Osteocyte (in vitro differentiated cells): ENCODE measurements at regions not wholly inside any gene's neighbourhood (a gene's known extent, or its start where the extent isn't known, plus 50 kb on each side); places are given as distances from the start of the nearest gene placed in this dataset.

Source experiments
- DNase-seq: peaks from one replicate; pipeline ENCODE4 v3.0.0; 2021; ENCODE audit warnings: mixed read lengths; ENCODE audit not compliant: unreplicated experiment; ENCODE audit errors: extremely low spot score
- H3K27ac Mint-ChIP-seq: one replicate; pipeline ENCODE4 v1.8.0; 2021; ENCODE audit warnings: mild to moderate bottlenecking, mixed read lengths; ENCODE audit not compliant: unreplicated experiment
- H3K27me3 Mint-ChIP-seq: one replicate; pipeline ENCODE4 v1.8.0; 2021; ENCODE audit warnings: mixed read lengths; ENCODE audit not compliant: unreplicated experiment
- H3K36me3 Mint-ChIP-seq: one replicate; pipeline ENCODE4 v1.8.0; 2021; ENCODE audit warnings: mixed read lengths; ENCODE audit not compliant: unreplicated experiment
- H3K4me1 Mint-ChIP-seq: one replicate; pipeline ENCODE4 v1.8.0; 2021; ENCODE audit warnings: mixed read lengths; ENCODE audit not compliant: unreplicated experiment
- H3K4me3 Mint-ChIP-seq: one replicate; pipeline ENCODE4 v1.8.0; 2021; ENCODE audit warnings: mild to moderate bottlenecking, moderate library complexity, mixed read lengths; ENCODE audit not compliant: unreplicated experiment
- H3K9me3 Mint-ChIP-seq: one replicate; pipeline ENCODE4 v1.8.0; 2021; ENCODE audit warnings: mixed read lengths; ENCODE audit not compliant: unreplicated experiment
- CTCF ChIP-seq: fragments of 200-600 bp; sonication (generic); IDR thresholded peaks from 2 replicates; pipeline ENCODE4 v1.5.0; 2021; ENCODE audit warnings: antibody characterized with exemption, mild to moderate bottlenecking, moderate library complexity

DNA sequence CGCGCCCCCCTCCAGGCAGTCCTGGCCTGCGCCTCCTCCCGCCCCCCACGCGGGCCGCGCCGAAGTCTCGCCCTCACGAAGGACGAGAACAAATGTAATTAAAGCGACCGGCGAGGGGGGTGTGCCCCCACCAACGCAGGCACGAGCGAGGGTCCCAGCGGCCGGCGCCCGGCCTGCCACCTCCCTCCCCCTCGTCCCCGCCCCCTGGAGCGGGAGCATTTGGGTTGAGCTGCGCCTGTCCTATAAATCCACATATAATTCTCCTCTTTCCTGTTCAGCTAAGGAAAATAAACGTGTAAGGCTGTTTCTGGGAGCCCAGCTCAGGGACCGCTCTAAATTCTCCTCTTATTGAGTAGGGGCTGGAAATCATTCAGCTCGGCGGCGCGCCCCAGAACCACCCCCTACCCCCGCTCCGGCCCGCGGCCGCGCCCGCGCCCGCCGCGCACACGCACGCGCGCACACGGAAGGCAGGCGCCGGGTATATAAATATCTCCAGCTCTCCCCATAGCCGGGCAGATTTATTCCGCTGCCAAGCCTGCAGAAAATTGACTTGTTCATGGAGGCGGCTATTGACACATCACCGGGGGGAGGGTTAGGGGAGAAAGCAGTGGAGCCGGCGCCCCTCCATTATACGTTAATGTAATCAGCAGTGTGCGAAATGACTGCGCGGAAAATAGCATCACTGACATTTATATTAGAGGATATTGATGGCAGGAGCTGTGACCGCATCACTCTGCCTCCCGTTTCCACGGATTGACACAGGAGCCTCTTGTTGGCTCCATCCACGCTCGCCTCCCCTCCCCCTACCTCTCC is 61.6 kb upstream of the BTRC start:
- H3K36me3 Mint-ChIP-seq, result no peaks in the 10 kb centered on the region
- no peak overlapping the region for H3K27ac Mint-ChIP-seq
- TF ChIP-seq CTCF, result no peak
- H3K4me1 Mint-ChIP-seq, result peaks cover 2% of the 10 kb centered on the region
- H3K9me3 Mint-ChIP-seq, result no peaks in the 10 kb centered on the region
- H3K4me3 Mint-ChIP-seq, result peak overlapping the region; percentile 82
- H3K27me3 Mint-ChIP-seq, result peaks cover 61% of the 10 kb centered on the region
- DNase-seq, result no peak

DNA sequence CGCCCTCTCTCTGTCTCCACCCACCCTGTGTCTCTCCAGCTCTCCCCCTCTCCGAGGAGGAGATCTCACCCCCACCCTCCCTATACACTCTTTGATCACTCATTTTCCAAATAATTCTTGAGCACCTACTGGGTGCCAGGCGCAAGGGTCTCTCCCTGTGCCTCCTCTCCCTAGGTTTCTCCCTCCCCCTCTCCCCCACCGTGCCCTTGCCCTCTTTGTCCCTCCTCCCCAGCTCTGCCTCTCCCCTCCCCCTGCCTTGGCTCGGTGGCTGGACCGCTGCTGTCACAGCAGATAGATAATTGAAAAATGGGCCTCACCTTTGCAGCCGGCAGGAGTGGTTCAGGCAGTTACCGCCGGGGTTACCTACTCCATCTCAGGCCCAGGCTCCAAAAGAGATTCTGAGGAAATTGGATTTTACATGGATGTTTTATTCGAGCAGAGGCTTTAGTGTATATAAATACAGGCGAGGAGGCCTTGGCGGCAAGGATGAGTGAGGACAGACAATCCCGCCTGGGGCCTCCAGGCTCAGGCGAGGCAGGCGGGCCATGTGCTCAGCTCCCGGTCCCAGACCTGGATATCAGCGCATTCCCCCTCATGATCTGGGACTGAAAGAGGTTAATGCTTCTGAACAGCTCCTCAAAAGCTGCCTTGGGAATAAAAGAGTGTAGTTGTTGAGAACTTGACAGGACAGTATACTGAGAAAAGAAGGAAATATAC is 60.8 kb upstream of the BTRC start:
- no peak for TF ChIP-seq CTCF
- no peaks in the 10 kb centered on the region for H3K36me3 Mint-ChIP-seq
- no peak for DNase-seq
- peaks cover 67% of the 10 kb centered on the region for H3K27me3 Mint-ChIP-seq
- H3K27ac Mint-ChIP-seq, result no peak overlapping the region
- H3K4me1 Mint-ChIP-seq, result peaks cover 2% of the 10 kb centered on the region
- no peaks in the 10 kb centered on the region for H3K9me3 Mint-ChIP-seq
- H3K4me3 Mint-ChIP-seq, result peak overlapping the region; percentile 82

DNA sequence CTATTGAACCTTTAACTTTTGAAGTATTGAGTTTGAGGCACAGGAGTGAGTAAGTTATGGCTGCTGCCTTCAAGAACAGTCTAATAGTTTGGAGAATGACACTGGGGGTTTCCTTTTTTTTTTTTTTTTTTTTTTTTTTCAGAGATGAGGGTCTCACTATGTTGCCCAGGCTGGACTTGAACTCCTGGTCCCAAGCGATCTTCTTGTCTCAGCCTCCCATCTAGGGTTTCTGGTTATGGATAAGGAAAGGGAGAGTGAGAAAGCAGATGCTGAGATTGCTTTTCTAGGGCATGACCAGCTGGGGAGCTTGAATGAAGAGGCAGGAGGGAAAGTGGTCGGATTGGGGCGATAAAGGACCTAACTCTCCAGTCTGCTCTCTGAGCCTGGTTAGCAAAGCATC is 59.9 kb upstream of the BTRC start:
- no peak overlapping the region for H3K27ac Mint-ChIP-seq
- peaks cover 2% of the 10 kb centered on the region for H3K4me1 Mint-ChIP-seq
- no peak for TF ChIP-seq CTCF
- DNase-seq, result no peak
- H3K9me3 Mint-ChIP-seq, result no peaks in the 10 kb centered on the region
- no peak overlapping the region for H3K4me3 Mint-ChIP-seq
- H3K27me3 Mint-ChIP-seq, result peaks cover 72% of the 10 kb centered on the region
- H3K36me3 Mint-ChIP-seq, result no peaks in the 10 kb centered on the region

- H3K27me3 Mint-ChIP-seq, result peaks cover 69% of the 10 kb centered on the region
- no peak overlapping the region for H3K27ac Mint-ChIP-seq
- H3K4me1 Mint-ChIP-seq, result peaks cover 2% of the 10 kb centered on the region
- no peaks in the 10 kb centered on the region for H3K9me3 Mint-ChIP-seq
- no peak for TF ChIP-seq CTCF
- no peak for DNase-seq
- no peaks in the 10 kb centered on the region for H3K36me3 Mint-ChIP-seq
- no peak overlapping the region for H3K4me3 Mint-ChIP-seq
Measured at GRCh38 chr10:101295261-101295660, 58.7 kb upstream of the BTRC start.

DNA sequence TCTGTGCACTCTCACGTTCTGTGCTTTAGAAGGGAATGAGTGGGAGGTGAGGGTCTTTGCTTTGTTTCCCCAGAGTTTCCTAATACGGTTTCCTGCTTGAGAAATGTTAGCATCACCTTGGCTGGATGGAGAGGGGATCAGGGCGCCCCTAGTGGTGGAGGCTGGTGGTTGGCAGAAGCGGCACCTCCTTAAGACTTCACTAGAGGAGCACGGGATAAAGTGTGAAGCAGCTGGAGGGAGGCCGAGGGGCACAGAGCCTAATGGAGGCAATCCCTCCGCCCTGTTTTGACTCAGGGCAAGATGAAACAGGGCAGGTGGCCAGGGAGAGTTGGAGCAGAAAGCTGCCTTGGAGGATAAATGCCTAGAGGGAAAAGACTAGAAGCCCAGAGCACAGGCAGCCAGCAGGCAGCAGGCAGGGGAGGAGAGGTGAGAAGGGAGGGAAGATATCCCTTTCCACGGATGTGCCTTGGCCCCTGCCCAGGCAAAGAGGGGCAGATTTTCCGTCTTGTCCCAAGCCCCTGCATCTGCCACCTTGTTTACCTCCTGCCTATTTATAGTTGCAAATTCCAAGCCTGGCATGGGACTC is 56.0 kb upstream of the BTRC start:
- Mint-ChIP-seq H3K4me1 (no peaks in the 10 kb centered on the region), H3K36me3 (no peaks in the 10 kb centered on the region), H3K27me3 (peaks cover 74% of the 10 kb centered on the region), H3K9me3 (no peaks in the 10 kb centered on the region), H3K27ac (no peak overlapping the region), H3K4me3 (no peak overlapping the region)
- peak; percentile 89 for DNase-seq
- peak; percentile 86 for TF ChIP-seq CTCF
